Ishikawa (cell line): ENCODE measurements at regions not wholly inside any gene's neighbourhood (a gene's known extent, or its start where the extent isn't known, plus 50 kb on each side); places are given as distances from the start of the nearest gene placed in this dataset.

ENCODE experiments used
- CEBPB ChIP-seq: IDR thresholded peaks from 2 replicates; pipeline ENCODE4 v1.6.1; 2012
- CREB1 ChIP-seq: IDR thresholded peaks from 2 replicates; pipeline ENCODE4 v1.6.1; 2012; ENCODE audit warnings: low read depth
- EGR1 ChIP-seq: IDR thresholded peaks from 2 replicates; pipeline ENCODE4 v1.6.1; 2012
- EP300 ChIP-seq: IDR thresholded peaks from 2 replicates; pipeline ENCODE4 v1.6.1; 2012; ENCODE audit warnings: borderline replicate concordance
- FOXM1 ChIP-seq: IDR thresholded peaks from 2 replicates; pipeline ENCODE4 v1.6.1; 2012; ENCODE audit warnings: low read depth, borderline replicate concordance
- NFIC ChIP-seq: IDR thresholded peaks from 2 replicates; pipeline ENCODE4 v1.6.1; 2012
- RAD21 ChIP-seq: IDR thresholded peaks from 2 replicates; pipeline ENCODE4 v1.6.1; 2012; ENCODE audit warnings: low read depth
- REST ChIP-seq: IDR thresholded peaks from 2 replicates; pipeline ENCODE4 v1.6.1; 2012; ENCODE audit warnings: low read depth, mild to moderate bottlenecking
- TAF1 ChIP-seq: IDR thresholded peaks from 2 replicates; pipeline ENCODE4 v1.6.1; 2012; ENCODE audit warnings: low read depth, mild to moderate bottlenecking
- TCF12 ChIP-seq: IDR thresholded peaks from 2 replicates; pipeline ENCODE4 v1.6.1; 2012; ENCODE audit warnings: low read depth
- TEAD4 ChIP-seq: IDR thresholded peaks from 2 replicates; pipeline ENCODE4 v1.6.1; 2012
- YY1 ChIP-seq: IDR thresholded peaks from 2 replicates; pipeline ENCODE4 v1.6.1; 2012; ENCODE audit warnings: low read depth
- ZBTB7A ChIP-seq: IDR thresholded peaks from 2 replicates; pipeline ENCODE4 v1.6.1; 2012; ENCODE audit warnings: low read depth
- TF ChIP-seq, protein P1 (sequence below): IDR thresholded peaks from 2 replicates; pipeline ENCODE4 v1.6.1; 2012
- TF ChIP-seq, protein P2 (sequence below): IDR thresholded peaks from 2 replicates; pipeline ENCODE4 v1.6.1; 2012

DNA sequence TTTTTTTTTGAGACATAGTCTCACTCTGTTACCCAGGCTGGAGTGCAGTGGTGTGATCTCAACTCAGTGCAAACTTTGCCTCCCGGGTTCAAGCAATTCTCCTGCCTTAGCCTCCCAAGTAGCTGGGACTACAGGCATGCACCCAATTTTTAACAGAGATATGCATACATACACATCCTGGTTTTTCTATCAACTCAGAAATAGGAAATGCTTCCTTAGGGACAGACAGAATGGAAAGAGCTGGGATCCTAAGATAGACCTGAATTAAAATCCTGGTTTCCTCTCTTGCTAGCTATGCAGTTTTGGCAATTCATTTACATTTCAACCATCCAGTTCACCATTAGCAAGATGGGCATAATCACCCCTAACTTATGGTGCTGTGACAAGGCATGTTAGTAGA, 347.5 kb downstream of the GPAM start:
- TF ChIP-seq TEAD4 (no peak), TAF1 (no peak), FOXM1 (no peak), REST (no peak), NFIC (no peak), TCF12 (no peak), CEBPB (no peak), EP300 (no peak), YY1 (no peak), ZBTB7A (no peak)
- TF ChIP-seq, protein P1, sequence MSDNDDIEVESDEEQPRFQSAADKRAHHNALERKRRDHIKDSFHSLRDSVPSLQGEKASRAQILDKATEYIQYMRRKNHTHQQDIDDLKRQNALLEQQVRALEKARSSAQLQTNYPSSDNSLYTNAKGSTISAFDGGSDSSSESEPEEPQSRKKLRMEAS = no peak

GRCh38 chr10:111836571-111836970, 347.0 kb downstream of the GPAM start:
- TF ChIP-seq, protein P1 = no peak
- no peak for TF ChIP-seq EGR1
- no peak for TF ChIP-seq NFIC
- no peak for TF ChIP-seq CREB1
- no peak for TF ChIP-seq RAD21
- no peak for TF ChIP-seq FOXM1
- no peak for TF ChIP-seq TEAD4
- no peak for TF ChIP-seq TCF12

DNA sequence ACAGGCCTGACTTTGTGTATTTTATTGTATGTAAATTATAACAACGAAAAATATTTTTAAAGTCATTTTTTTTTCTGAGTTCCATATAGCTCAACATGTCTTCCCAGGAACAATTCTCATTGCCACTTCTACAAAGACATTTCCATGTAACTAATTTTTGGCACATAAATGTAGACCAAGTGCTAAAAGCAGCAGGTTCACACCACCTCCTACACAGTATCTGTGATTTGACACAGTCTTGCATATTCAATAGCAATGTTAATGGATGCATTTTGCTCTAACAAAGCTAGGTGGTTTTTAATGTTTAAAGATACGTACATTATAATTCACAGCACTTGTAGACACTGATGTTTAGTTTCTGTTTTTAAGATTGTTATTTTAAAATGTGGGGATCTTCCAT, 346.5 kb downstream of the GPAM start:
- no peak for TF ChIP-seq CEBPB
- TF ChIP-seq TCF12 = no peak
- TF ChIP-seq, protein P1 = no peak
- TF ChIP-seq FOXM1 = no peak
- TF ChIP-seq TAF1 = no peak
- TF ChIP-seq YY1 = no peak
- TF ChIP-seq RAD21 = no peak

DNA sequence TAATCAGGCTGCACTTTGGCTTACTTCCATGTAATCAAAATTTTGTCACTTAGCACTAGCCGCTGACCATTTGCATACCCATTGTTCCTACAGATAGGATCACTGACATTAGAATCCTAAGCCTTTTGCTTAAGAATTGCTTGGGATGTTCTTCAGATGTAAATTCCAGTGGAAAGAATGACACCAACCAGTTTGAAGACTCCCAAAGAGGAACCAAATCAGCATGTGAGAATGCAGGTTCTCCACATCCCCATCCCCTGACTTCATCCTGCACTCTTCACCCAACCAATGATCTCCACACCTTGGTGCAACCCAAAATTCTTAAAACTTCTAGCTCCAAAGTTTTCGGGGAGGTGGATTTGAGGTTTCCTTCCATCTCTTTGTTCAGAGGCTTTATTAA, 345.6 kb downstream of the GPAM start:
- TF ChIP-seq TCF12 (no peak), ZBTB7A (no peak), REST (no peak), RAD21 (no peak), EP300 (no peak)

DNA sequence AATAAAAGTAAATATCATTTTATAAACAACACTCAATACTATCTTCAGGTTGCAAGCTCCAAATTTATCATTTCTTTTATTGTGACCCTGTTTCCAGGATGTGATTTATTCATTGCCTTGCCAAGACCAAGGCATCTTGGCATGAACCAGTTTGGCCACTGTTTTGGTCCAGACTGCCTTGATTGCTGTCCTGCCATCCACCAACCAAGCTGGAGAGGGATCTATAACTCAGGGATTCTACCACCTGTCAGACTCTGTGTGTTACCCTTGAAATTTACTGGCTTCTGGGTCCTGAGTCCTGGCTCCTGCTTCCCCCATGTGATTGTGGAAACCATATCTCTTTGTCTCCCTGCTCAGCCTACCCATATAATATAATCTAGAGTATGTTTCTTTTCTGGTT, 343.0 kb downstream of the GPAM start:
- no peak for TF ChIP-seq NFIC
- TF ChIP-seq TEAD4 = no peak
- no peak for TF ChIP-seq EGR1
- TF ChIP-seq, protein P1 = no peak
- TF ChIP-seq RAD21 = no peak
- TF ChIP-seq, protein P2, sequence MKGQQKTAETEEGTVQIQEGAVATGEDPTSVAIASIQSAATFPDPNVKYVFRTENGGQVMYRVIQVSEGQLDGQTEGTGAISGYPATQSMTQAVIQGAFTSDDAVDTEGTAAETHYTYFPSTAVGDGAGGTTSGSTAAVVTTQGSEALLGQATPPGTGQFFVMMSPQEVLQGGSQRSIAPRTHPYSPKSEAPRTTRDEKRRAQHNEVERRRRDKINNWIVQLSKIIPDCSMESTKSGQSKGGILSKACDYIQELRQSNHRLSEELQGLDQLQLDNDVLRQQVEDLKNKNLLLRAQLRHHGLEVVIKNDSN = no peak
- TF ChIP-seq ZBTB7A = no peak
- no peak for TF ChIP-seq YY1
- no peak for TF ChIP-seq TCF12
- TF ChIP-seq CEBPB = no peak
- TF ChIP-seq REST = no peak
- TF ChIP-seq FOXM1 = no peak
